Retinal pigment epithelial cell (primary cell): ENCODE measurements at regions not wholly inside any gene's neighbourhood (a gene's known extent, or its start where the extent isn't known, plus 50 kb on each side); places are given as distances from the start of the nearest gene placed in this dataset.

Source experiments
- DNase-seq: peaks from one replicate; pipeline ENCODE4 v3.0.0-alpha.2; 2010; ENCODE audit warnings: low read depth
- H3K4me3 ChIP-seq: 2 replicates; pipeline ENCODE4 v1.5.1; 2011; ENCODE audit warnings: mild to moderate bottlenecking, low read length, control low read depth, moderate library complexity
- TF ChIP-seq, protein P1 (sequence below): conservative IDR thresholded peaks from 2 replicates; pipeline ENCODE4 v1.5.1; 2011; ENCODE audit warnings: low read depth, low read length, control low read depth, inconsistent platforms

DNA sequence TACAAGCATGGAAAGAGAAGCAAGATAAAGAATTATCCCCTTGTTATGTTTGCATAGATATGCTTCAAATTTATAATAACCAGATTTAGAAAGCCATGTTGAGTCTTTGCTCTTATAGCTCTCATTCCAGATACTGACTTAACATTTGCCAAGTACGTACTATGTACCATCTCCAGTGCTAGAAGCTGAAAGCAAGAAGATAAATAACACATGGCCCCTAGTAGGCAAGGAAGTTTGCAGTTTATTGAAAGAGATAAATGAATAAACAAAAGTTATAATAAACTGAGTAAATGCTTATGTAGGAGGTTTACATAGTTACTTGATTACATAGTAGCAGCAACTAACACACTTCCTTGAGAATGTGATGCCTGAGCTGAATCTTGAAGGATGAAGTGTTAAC is 628.4 kb downstream of the HINT1 start:
- no peak for DNase-seq
- no peak overlapping the region for H3K4me3 ChIP-seq
- TF ChIP-seq, protein P1, sequence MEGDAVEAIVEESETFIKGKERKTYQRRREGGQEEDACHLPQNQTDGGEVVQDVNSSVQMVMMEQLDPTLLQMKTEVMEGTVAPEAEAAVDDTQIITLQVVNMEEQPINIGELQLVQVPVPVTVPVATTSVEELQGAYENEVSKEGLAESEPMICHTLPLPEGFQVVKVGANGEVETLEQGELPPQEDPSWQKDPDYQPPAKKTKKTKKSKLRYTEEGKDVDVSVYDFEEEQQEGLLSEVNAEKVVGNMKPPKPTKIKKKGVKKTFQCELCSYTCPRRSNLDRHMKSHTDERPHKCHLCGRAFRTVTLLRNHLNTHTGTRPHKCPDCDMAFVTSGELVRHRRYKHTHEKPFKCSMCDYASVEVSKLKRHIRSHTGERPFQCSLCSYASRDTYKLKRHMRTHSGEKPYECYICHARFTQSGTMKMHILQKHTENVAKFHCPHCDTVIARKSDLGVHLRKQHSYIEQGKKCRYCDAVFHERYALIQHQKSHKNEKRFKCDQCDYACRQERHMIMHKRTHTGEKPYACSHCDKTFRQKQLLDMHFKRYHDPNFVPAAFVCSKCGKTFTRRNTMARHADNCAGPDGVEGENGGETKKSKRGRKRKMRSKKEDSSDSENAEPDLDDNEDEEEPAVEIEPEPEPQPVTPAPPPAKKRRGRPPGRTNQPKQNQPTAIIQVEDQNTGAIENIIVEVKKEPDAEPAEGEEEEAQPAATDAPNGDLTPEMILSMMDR, result no peak

GRCh38 chr5:130532786-130533185 is 628.5 kb downstream of the CHSY3 start:
- TF ChIP-seq, protein P1, result no peak
- no peak for DNase-seq
- H3K4me3 ChIP-seq, result no peak overlapping the region

DNA sequence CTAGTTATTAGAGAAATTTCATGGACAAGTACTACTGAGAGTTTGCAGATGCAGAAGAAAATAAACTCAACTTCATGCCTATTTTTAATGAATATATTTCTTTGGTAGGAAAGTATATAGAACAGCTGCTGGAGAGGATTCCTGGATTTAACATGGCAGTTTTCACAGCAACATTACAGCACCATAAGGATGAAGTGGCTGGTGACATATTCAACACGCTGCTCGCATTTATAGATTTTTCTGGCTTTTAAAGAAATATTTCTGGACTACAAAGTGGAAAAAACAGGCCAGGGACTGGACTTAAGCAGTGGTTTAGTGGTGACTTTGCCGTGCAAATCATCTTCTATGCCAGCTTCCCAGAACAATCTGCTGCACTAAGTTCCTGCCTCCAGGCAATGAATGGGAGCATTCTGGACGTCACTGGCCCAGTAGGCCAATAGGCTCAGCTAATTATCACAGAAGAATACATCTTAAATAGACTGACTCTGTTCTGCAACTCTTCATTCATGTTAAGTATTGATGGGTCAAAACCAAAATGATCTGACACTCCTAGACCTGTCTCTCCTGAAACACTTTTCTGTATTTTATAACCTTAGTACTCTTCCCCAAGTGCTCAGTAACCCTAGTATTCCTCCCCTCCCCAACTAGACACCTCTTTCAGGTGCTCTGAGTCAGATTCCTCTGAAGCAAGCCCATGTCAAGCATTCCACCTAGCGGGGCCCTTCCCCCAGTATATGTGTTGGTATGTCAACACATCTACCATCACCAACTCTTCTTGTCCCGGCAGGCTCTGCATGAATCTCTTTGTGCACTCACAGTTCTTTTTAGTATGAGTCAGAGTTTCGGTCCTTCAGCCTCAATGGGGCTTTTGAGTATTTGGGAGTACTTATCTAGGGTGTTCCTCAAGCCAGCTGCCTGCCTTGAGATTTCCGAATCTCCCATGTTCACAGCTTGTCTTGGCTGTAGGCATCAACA is 625.5 kb downstream of the CHSY3 start:
- no peak for DNase-seq
- H3K4me3 ChIP-seq, result no peak overlapping the region
- TF ChIP-seq, protein P1, result no peak

DNA sequence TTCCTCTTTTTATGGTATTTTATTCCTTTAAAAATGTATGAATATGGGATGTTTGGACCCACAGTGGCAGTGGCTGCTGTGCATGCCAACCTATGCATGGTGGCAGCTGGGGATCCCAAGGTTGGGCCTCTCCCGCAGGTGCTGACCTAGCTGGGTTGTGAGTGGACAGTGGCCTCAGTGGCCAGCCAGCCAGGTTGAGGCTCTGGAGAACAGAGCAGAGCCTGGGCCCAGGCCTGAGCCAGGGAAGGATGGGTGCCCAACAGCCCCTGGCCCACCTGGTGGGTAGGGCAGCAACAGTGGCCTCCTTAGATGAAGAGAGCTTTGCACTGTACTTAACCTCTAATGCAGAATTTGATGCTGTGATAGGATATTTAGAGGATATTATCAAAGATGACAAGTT is 624.8 kb downstream of the CHSY3 start:
- H3K4me3 ChIP-seq, result no peak overlapping the region
- TF ChIP-seq, protein P1, result no peak
- DNase-seq, result no peak

GRCh38 chr5:130528474-130528873 is 624.2 kb downstream of the CHSY3 start:
- H3K4me3 ChIP-seq, result no peak overlapping the region
- TF ChIP-seq, protein P1, result no peak
- DNase-seq, result no peak

DNA sequence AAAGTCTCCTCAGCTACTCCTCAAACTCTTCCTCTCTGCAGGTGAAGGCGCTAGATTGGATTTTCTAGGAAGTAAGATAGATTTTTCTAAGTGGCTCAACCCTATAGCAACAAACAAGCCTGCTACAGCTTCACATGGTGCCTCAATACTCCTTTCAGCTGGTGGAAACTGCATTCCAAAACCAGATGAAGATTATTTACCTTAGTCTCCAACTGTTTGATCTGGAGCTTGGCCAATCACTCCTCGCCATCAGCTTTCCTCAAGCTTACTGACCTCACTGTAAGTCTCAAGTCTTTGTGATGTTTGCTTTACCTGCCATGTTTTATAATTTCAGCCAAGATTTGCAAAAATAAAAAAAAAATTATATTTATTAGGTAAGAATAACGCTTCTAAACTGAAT is 622.4 kb downstream of the CHSY3 start:
- H3K4me3 ChIP-seq, result no peak overlapping the region
- DNase-seq, result no peak
- TF ChIP-seq, protein P1, result no peak

GRCh38 chr5:130520211-130520610 is 615.9 kb downstream of the CHSY3 start:
- no peak overlapping the region for H3K4me3 ChIP-seq
- TF ChIP-seq, protein P1, result no peak
- no peak for DNase-seq
